Adipocyte (in vitro differentiated cells): ENCODE measurements at regions not wholly inside any gene's neighbourhood (a gene's known extent, or its start where the extent isn't known, plus 50 kb on each side); places are given as distances from the start of the nearest gene placed in this dataset.
"Not testable (repeated sequence)": the region's sequence is repeated elsewhere in the genome, so short reads cannot be mapped to it uniquely, and the experiment has no call there.

Experiments
- DNase-seq: peaks from one replicate; pipeline ENCODE4 v3.0.0-alpha.2; 2015; ENCODE audit warnings: low read depth
- H3K27me3 ChIP-seq: replicated peaks from 2 replicates; pipeline ENCODE4 v1.7.0; 2013; ENCODE audit warnings: mild to moderate bottlenecking, low read length, moderate library complexity; ENCODE audit not compliant: control insufficient read depth, insufficient read depth
- H3K36me3 ChIP-seq: 2 replicates; pipeline ENCODE4 v1.7.0; 2013; ENCODE audit warnings: low read length, mild to moderate bottlenecking, moderate library complexity; ENCODE audit not compliant: control insufficient read depth, insufficient read depth, severe bottlenecking
- H3K4me1 ChIP-seq: 2 replicates; pipeline ENCODE4 v1.7.0; 2013; ENCODE audit warnings: mild to moderate bottlenecking, low read length, moderate library complexity; ENCODE audit not compliant: control insufficient read depth, insufficient read depth
- H3K4me3 ChIP-seq: 2 replicates; pipeline ENCODE4 v1.7.0; 2013; ENCODE audit warnings: mild to moderate bottlenecking, low read length, moderate library complexity
- H3K9ac ChIP-seq: 2 replicates; pipeline ENCODE4 v1.7.0; 2013; ENCODE audit warnings: mild to moderate bottlenecking, low read length, moderate library complexity
- H3K9me3 ChIP-seq: 2 replicates; pipeline ENCODE4 v1.7.0; 2013; ENCODE audit warnings: mild to moderate bottlenecking, low read length, moderate library complexity; ENCODE audit not compliant: control insufficient read depth

GRCh38 chr13:58706421-58706820 lies 1074.9 kb downstream of the PCDH17 start:
- H3K36me3 ChIP-seq: no peaks in the 10 kb centered on the region
- H3K27me3 ChIP-seq: no peaks in the 10 kb centered on the region
- no peak for DNase-seq
- no peaks in the 10 kb centered on the region for H3K4me1 ChIP-seq
- no peak overlapping the region for H3K9ac ChIP-seq
- H3K9me3 ChIP-seq: no peaks in the 10 kb centered on the region
- no peak overlapping the region for H3K4me3 ChIP-seq

GRCh38 chr13:58712191-58712590 lies 1080.6 kb downstream of the PCDH17 start:
- Histone ChIP-seq H3K4me1 (no peaks in the 10 kb centered on the region), H3K27me3 (no peaks in the 10 kb centered on the region), H3K36me3 (no peaks in the 10 kb centered on the region), H3K9ac (no peak overlapping the region), H3K9me3 (no peaks in the 10 kb centered on the region), H3K4me3 (no peak overlapping the region)
- no peak for DNase-seq

- H3K4me1 ChIP-seq, H3K27me3 ChIP-seq, H3K9ac ChIP-seq, H3K4me3 ChIP-seq, DNase-seq, H3K9me3 ChIP-seq, H3K36me3 ChIP-seq: not testable (repeated sequence)
These were observed 1082.5 kb downstream of the PCDH17 start for GRCh38 chr13:58714016-58714415.

GRCh38 chr13:58721273-58721672 lies 1089.7 kb downstream of the PCDH17 start:
- no peaks in the 10 kb centered on the region for H3K4me1 ChIP-seq
- no peak overlapping the region for H3K4me3 ChIP-seq
- no peak overlapping the region for H3K9ac ChIP-seq
- H3K36me3 ChIP-seq: no peaks in the 10 kb centered on the region
- H3K27me3 ChIP-seq: no peaks in the 10 kb centered on the region
- H3K9me3 ChIP-seq: no peaks in the 10 kb centered on the region
- DNase-seq: no peak

GRCh38 chr13:58728126-58728525 lies 1096.6 kb downstream of the PCDH17 start:
- no peaks in the 10 kb centered on the region for H3K36me3 ChIP-seq
- no peak overlapping the region for H3K4me3 ChIP-seq
- no peaks in the 10 kb centered on the region for H3K4me1 ChIP-seq
- H3K9ac ChIP-seq: no peak overlapping the region
- DNase-seq: no peak
- no peaks in the 10 kb centered on the region for H3K9me3 ChIP-seq
- no peaks in the 10 kb centered on the region for H3K27me3 ChIP-seq

GRCh38 chr13:58729361-58729760 lies 1097.8 kb downstream of the PCDH17 start:
- Histone ChIP-seq H3K27me3 (no peaks in the 10 kb centered on the region), H3K9ac (no peak overlapping the region), H3K36me3 (no peaks in the 10 kb centered on the region), H3K4me3 (no peak overlapping the region), H3K4me1 (no peaks in the 10 kb centered on the region), H3K9me3 (no peaks in the 10 kb centered on the region)
- DNase-seq: no peak

- Histone ChIP-seq H3K27me3 (no peaks in the 10 kb centered on the region), H3K4me3 (no peak overlapping the region), H3K9me3 (no peaks in the 10 kb centered on the region), H3K4me1 (no peaks in the 10 kb centered on the region), H3K9ac (no peak overlapping the region), H3K36me3 (no peaks in the 10 kb centered on the region)
- DNase-seq: no peak
These were observed 1113.1 kb downstream of the PCDH17 start for GRCh38 chr13:58744686-58745085.

GRCh38 chr13:58767566-58767965 lies 1136.0 kb downstream of the PCDH17 start:
- no peak for DNase-seq
- H3K27me3 ChIP-seq: no peaks in the 10 kb centered on the region
- H3K4me3 ChIP-seq: no peak overlapping the region
- H3K9me3 ChIP-seq: peaks cover 2% of the 10 kb centered on the region
- H3K4me1 ChIP-seq: no peaks in the 10 kb centered on the region
- no peaks in the 10 kb centered on the region for H3K36me3 ChIP-seq
- no peak overlapping the region for H3K9ac ChIP-seq

GRCh38 chr13:58773280-58773859 lies 1141.8 kb downstream of the PCDH17 start:
- Histone ChIP-seq H3K4me1 (no peaks in the 10 kb centered on the region), H3K27me3 (no peaks in the 10 kb centered on the region), H3K4me3 (no peak overlapping the region), H3K9ac (no peak overlapping the region), H3K9me3 (peaks cover 9% of the 10 kb centered on the region), H3K36me3 (no peaks in the 10 kb centered on the region)
- DNase-seq: no peak

- no peak overlapping the region for H3K4me3 ChIP-seq
- no peaks in the 10 kb centered on the region for H3K27me3 ChIP-seq
- peaks cover 5% of the 10 kb centered on the region for H3K9me3 ChIP-seq
- DNase-seq: no peak
- H3K9ac ChIP-seq: no peak overlapping the region
- H3K4me1 ChIP-seq: no peaks in the 10 kb centered on the region
- H3K36me3 ChIP-seq: no peaks in the 10 kb centered on the region
These were observed 1151.2 kb downstream of the PCDH17 start for GRCh38 chr13:58782736-58783135.

GRCh38 chr13:58792854-58793253 lies 1161.3 kb downstream of the PCDH17 start:
- no peak for DNase-seq
- Histone ChIP-seq H3K27me3 (no peaks in the 10 kb centered on the region), H3K4me1 (no peaks in the 10 kb centered on the region), H3K9ac (no peak overlapping the region), H3K4me3 (no peak overlapping the region), H3K36me3 (no peaks in the 10 kb centered on the region), H3K9me3 (no peaks in the 10 kb centered on the region)

GRCh38 chr13:58795715-58796114 lies 1164.2 kb downstream of the PCDH17 start:
- Histone ChIP-seq H3K27me3 (no peaks in the 10 kb centered on the region), H3K9me3 (no peaks in the 10 kb centered on the region), H3K4me1 (no peaks in the 10 kb centered on the region), H3K9ac (no peak overlapping the region), H3K36me3 (no peaks in the 10 kb centered on the region), H3K4me3 (no peak overlapping the region)
- DNase-seq: no peak
